ENCODE measurements at regions not wholly inside any gene's neighbourhood (a gene's known extent, or its start where the extent isn't known, plus 50 kb on each side); places are given as distances from the start of the nearest gene placed in this dataset.

GRCh38 chr15:23854912-23855659, 168.0 kb upstream of the NDN start:
- TF ChIP-seq CTCF (IDR thresholded peaks at IDR 0.05) (no peak), POLR2A (IDR thresholded peaks at IDR 0.05) (no peak), EP300 (IDR thresholded peaks at IDR 0.05) (no peak)
